ENCODE measurements at regions not wholly inside any gene's neighbourhood (a gene's known extent, or its start where the extent isn't known, plus 50 kb on each side); places are given as distances from the start of the nearest gene placed in this dataset.

DNA sequence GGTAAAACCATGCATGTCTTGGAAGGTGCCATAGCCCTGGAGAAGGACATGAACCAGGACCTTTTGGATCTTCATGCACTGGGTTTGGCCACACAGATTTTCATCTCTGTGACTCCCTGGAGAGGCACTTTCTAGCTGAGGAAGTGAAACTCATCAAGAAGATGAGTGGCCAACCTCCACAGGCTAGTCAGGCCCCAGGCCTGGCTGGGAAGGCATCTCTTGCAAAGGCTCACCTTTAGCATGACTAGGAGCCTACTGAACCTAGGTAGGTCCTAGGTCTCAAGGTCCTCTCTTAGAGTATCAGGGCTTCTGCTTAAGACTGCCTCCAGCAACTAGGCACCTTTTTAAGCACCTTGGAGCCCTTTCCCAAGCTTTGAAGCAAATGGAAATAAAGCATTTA, 1448.7 kb upstream of the ACO1 start:
- no peak overlapping the region for H3K4me3 ChIP-seq
- in situ Hi-C loops (cut with MboI) (no loop called here), intact Hi-C loops (cut with micrococcal nuclease) (no loop called here)
- no peaks in the 10 kb centered on the region for H3K9me3 ChIP-seq (replicated peaks; ENCODE audit: control insufficient read depth, insufficient read depth, low read depth, low read length)
- no peak overlapping the region for H3K4me2 ChIP-seq (ENCODE audit: insufficient read depth, low read length)
- no peak overlapping the region for H3K9ac ChIP-seq (ENCODE audit: insufficient read depth in 1 of 2, low read depth in 2 of 2, low read length in 2 of 2)
- no peaks in the 10 kb centered on the region for H3K36me3 ChIP-seq (ENCODE audit: control insufficient read depth, insufficient read depth, low read length)
- no peaks in the 10 kb centered on the region for H4K20me1 ChIP-seq (replicated peaks; ENCODE audit: control insufficient read depth, insufficient read depth, low read length)
- H3K27ac ChIP-seq (ENCODE audit: extremely low read depth, low read depth, low read length): no peak overlapping the region
- CTCF ChIA-PET (ENCODE audit: low intra/inter-chr PET ratio): no interaction called here
- FAIRE-seq (no peak), ATAC-seq (no peak), DNase-seq (ENCODE audit: extremely low read depth in 1 of 4, low spot score in 3 of 4) (no peak)
- no peaks in the 10 kb centered on the region for H3K79me2 ChIP-seq (ENCODE audit: control insufficient read depth, insufficient read depth, low read length)
- H3K4me1 ChIP-seq (replicated peaks in 1 of 2; ENCODE audit: control insufficient read depth in 2 of 2, insufficient read depth in 2 of 2, low read length in 2 of 2): no peaks in the 10 kb centered on the region
- no peaks in the 10 kb centered on the region for H3K27me3 ChIP-seq (ENCODE audit: control insufficient read depth in 2 of 2, insufficient read depth in 2 of 2, low read length in 2 of 2)
- no peaks in the 10 kb centered on the region for H3K9me1 ChIP-seq (ENCODE audit: control insufficient read depth, insufficient read depth, low read length)
- H2AFZ ChIP-seq (ENCODE audit: low read depth, low read length): no peak overlapping the region
- POLR2A ChIA-PET: no interaction called here
- no TSS peak for BruUV-seq (replicated peaks)
- TF ChIP-seq ZNF717 (CRISPR knock-in tag; IDR thresholded peaks at IDR 0.05) (no peak), ZBTB34 (CRISPR knock-in tag; IDR thresholded peaks at IDR 0.05) (no peak), RNF219 (CRISPR knock-in tag; IDR thresholded peaks at IDR 0.05) (no peak), REST (IDR thresholded peaks at IDR 0.05; ENCODE audit: borderline replicate concordance) (no peak), REST (CRISPR knock-in tag; IDR thresholded peaks at IDR 0.05; ENCODE audit: low read depth) (no peak), RCOR1 (IDR thresholded peaks at IDR 0.05; ENCODE audit: borderline replicate concordance in 1 of 2, low read depth in 2 of 2, low read length in 2 of 2) (no peak), SIX5 (IDR thresholded peaks at IDR 0.05; ENCODE audit: borderline replicate concordance in 1 of 2, insufficient read depth in 1 of 2, low read depth in 1 of 2, low read length in 2 of 2) (no peak), PHB (CRISPR knock-in tag; IDR thresholded peaks at IDR 0.05) (no peak), EGR1 (conservative IDR thresholded peaks at IDR 0.05) (no peak), MXD1 (CRISPR knock-in tag; IDR thresholded peaks at IDR 0.05; ENCODE audit: borderline replicate concordance, poor library complexity, severe bottlenecking) (no peak)
- TF ChIP-seq, protein P1, sequence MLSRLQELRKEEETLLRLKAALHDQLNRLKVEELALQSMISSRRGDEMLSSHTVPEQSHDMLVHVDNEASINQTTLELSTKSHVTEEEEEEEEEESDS (CRISPR knock-in tag; IDR thresholded peaks at IDR 0.05): no peak

Measured in K562 (cell line).